ENCODE measurements at regions not wholly inside any gene's neighbourhood (a gene's known extent, or its start where the extent isn't known, plus 50 kb on each side); places are given as distances from the start of the nearest gene placed in this dataset.

- H3K4me3 ChIP-seq, result no peak overlapping the region
- no peaks in the 10 kb centered on the region for H3K4me1 ChIP-seq
- DNase-seq, result no peak
- no peaks in the 10 kb centered on the region for H3K27me3 ChIP-seq
- no peak for TF ChIP-seq CTCF (IDR thresholded peaks at IDR 0.05)
- H3K9ac ChIP-seq (ENCODE audit: low read depth in 2 of 2, low read length in 2 of 2), result no peak overlapping the region
- intact Hi-C loops (cut with DNase I), result no loop called here
- no peaks in the 10 kb centered on the region for H3K36me3 ChIP-seq
- peaks cover 4% of the 10 kb centered on the region for H3K9me3 ChIP-seq
- H3K27ac ChIP-seq, result no peak overlapping the region
These were observed 113.4 kb upstream of the RESF1 start for GRCh38 chr12:31845613-31846322.

- H3K36me3 ChIP-seq, result no peaks in the 10 kb centered on the region
- no peak overlapping the region for H3K27ac ChIP-seq
- H3K9ac ChIP-seq (ENCODE audit: low read depth in 2 of 2, low read length in 2 of 2), result no peak overlapping the region
- DNase-seq, result no peak
- H3K9me3 ChIP-seq, result peaks cover 2% of the 10 kb centered on the region
- H3K27me3 ChIP-seq, result no peaks in the 10 kb centered on the region
- TF ChIP-seq CTCF (IDR thresholded peaks at IDR 0.05), result no peak
- H3K4me3 ChIP-seq, result no peak overlapping the region
- intact Hi-C loops (cut with DNase I), result no loop called here
- no peaks in the 10 kb centered on the region for H3K4me1 ChIP-seq
These were observed 114.7 kb upstream of the AMN1 start for GRCh38 chr12:31843398-31844095.

- Histone ChIP-seq H3K36me3 (no peaks in the 10 kb centered on the region), H3K9ac (ENCODE audit: low read depth in 2 of 2, low read length in 2 of 2) (no peak overlapping the region), H3K4me1 (no peaks in the 10 kb centered on the region), H3K4me3 (no peak overlapping the region), H3K27me3 (no peaks in the 10 kb centered on the region), H3K27ac (no peak overlapping the region), H3K9me3 (no peaks in the 10 kb centered on the region)
- DNase-seq, result no peak
- no peak for TF ChIP-seq CTCF (IDR thresholded peaks at IDR 0.05)
- intact Hi-C loops (cut with DNase I), result no loop called here
These were observed 109.1 kb upstream of the AMN1 start for GRCh38 chr12:31837913-31838312.

GRCh38 chr12:31835276-31835882 lies 106.6 kb upstream of the AMN1 start:
- Histone ChIP-seq H3K9ac (ENCODE audit: low read depth in 2 of 2, low read length in 2 of 2) (no peak overlapping the region), H3K4me1 (no peaks in the 10 kb centered on the region), H3K9me3 (no peaks in the 10 kb centered on the region), H3K27me3 (no peaks in the 10 kb centered on the region), H3K36me3 (no peaks in the 10 kb centered on the region), H3K4me3 (no peak overlapping the region), H3K27ac (no peak overlapping the region)
- DNase-seq, result no peak
- TF ChIP-seq CTCF (IDR thresholded peaks at IDR 0.05), result no peak
- intact Hi-C loops (cut with DNase I), result no loop called here

- DNase-seq, result no peak
- no peak overlapping the region for H3K9ac ChIP-seq (ENCODE audit: low read depth in 2 of 2, low read length in 2 of 2)
- H3K27ac ChIP-seq, result no peak overlapping the region
- H3K27me3 ChIP-seq, result no peaks in the 10 kb centered on the region
- no peaks in the 10 kb centered on the region for H3K4me1 ChIP-seq
- no peaks in the 10 kb centered on the region for H3K36me3 ChIP-seq
- no peak overlapping the region for H3K4me3 ChIP-seq
- intact Hi-C loops (cut with DNase I), result no loop called here
- TF ChIP-seq CTCF (IDR thresholded peaks at IDR 0.05), result no peak
- H3K9me3 ChIP-seq, result no peaks in the 10 kb centered on the region
These were observed 105.3 kb upstream of the AMN1 start for GRCh38 chr12:31834150-31834549.

All from colonic mucosa (tissue), 4 donors.